ENCODE measurements at regions not wholly inside any gene's neighbourhood (a gene's known extent, or its start where the extent isn't known, plus 50 kb on each side); places are given as distances from the start of the nearest gene placed in this dataset.

DNA sequence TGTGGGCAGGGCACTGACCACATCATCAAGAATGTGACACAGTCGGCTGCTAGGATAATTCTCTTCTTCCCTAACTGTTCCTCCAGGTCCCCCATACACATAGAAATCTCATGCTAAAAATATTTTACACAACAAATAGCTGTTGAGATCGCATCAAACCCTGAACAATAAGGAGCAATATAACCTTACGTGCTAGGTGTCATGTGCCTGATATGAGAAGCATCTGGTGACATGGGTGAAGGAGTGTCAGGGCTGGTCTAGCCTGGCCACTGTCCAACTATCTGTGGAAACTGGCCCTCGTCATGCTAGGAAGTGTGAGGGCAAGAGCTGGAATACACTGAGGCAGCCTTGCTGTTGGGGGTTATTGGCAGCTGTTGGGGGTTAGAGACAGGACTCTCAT, 167.3 kb upstream of the PGRMC2 start:
- TF ChIP-seq POLR2A (IDR thresholded peaks at IDR 0.05), result no peak
- TF ChIP-seq, protein P1, sequence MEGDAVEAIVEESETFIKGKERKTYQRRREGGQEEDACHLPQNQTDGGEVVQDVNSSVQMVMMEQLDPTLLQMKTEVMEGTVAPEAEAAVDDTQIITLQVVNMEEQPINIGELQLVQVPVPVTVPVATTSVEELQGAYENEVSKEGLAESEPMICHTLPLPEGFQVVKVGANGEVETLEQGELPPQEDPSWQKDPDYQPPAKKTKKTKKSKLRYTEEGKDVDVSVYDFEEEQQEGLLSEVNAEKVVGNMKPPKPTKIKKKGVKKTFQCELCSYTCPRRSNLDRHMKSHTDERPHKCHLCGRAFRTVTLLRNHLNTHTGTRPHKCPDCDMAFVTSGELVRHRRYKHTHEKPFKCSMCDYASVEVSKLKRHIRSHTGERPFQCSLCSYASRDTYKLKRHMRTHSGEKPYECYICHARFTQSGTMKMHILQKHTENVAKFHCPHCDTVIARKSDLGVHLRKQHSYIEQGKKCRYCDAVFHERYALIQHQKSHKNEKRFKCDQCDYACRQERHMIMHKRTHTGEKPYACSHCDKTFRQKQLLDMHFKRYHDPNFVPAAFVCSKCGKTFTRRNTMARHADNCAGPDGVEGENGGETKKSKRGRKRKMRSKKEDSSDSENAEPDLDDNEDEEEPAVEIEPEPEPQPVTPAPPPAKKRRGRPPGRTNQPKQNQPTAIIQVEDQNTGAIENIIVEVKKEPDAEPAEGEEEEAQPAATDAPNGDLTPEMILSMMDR (IDR thresholded peaks at IDR 0.05), result no peak
- no peak for TF ChIP-seq POLR2AphosphoS5 (IDR thresholded peaks at IDR 0.05)

Measured in breast epithelium (tissue), 3 donors.